T-helper 1 cell treated with Interleukin-12 subunit alpha and Interleukin-12 subunit beta and Interleukin-4 antibody, amounts not matched to agents 30 μg/mL and 1 μg/mL, for 36 hours (primary cell): ENCODE measurements at regions not wholly inside any gene's neighbourhood (a gene's known extent, or its start where the extent isn't known, plus 50 kb on each side); places are given as distances from the start of the nearest gene placed in this dataset.

Experiments
- H3K27ac Mint-ChIP-seq: one replicate; pipeline ENCODE4 v1.8.0; 2021; ENCODE audit warnings: mild to moderate bottlenecking, mixed read lengths
- H3K27me3 Mint-ChIP-seq: one replicate; pipeline ENCODE4 v1.8.0; 2021; ENCODE audit warnings: low read depth, mixed read lengths
- H3K36me3 Mint-ChIP-seq: one replicate; pipeline ENCODE4 v1.8.0; 2021; ENCODE audit warnings: low read depth, mixed read lengths
- H3K4me1 Mint-ChIP-seq: one replicate; pipeline ENCODE4 v1.8.0; 2021; ENCODE audit warnings: low read depth, mixed read lengths
- H3K4me3 Mint-ChIP-seq: one replicate; pipeline ENCODE4 v1.8.0; 2021; ENCODE audit warnings: mild to moderate bottlenecking, moderate library complexity, mixed read lengths
- H3K9me3 Mint-ChIP-seq: one replicate; pipeline ENCODE4 v1.8.0; 2021; ENCODE audit warnings: mixed read lengths

- no peak overlapping the region for H3K4me3 Mint-ChIP-seq
These were observed 72.8 kb upstream of the POU3F3 start for GRCh38 chr2:104781151-104781550.

GRCh38 chr2:104784264-104784663, 69.7 kb upstream of the POU3F3 start:
- Mint-ChIP-seq H3K4me3 (no peak overlapping the region), H3K9me3 (no peaks in the 10 kb centered on the region), H3K36me3 (no peaks in the 10 kb centered on the region), H3K27me3 (no peaks in the 10 kb centered on the region), H3K27ac (no peak overlapping the region), H3K4me1 (peaks cover 2% of the 10 kb centered on the region)

More at GRCh38 chr2:104781151-104781550, 72.8 kb upstream of the POU3F3 start:
- Mint-ChIP-seq H3K27ac (no peak overlapping the region), H3K36me3 (no peaks in the 10 kb centered on the region), H3K9me3 (no peaks in the 10 kb centered on the region), H3K4me1 (peaks cover 2% of the 10 kb centered on the region), H3K27me3 (no peaks in the 10 kb centered on the region)

- Mint-ChIP-seq H3K27ac (no peak overlapping the region), H3K27me3 (no peaks in the 10 kb centered on the region), H3K4me1 (no peaks in the 10 kb centered on the region)
These were observed 67.7 kb upstream of the POU3F3 start for GRCh38 chr2:104786204-104786603.

GRCh38 chr2:104786821-104787220, 67.1 kb upstream of the POU3F3 start:
- no peaks in the 10 kb centered on the region for H3K9me3 Mint-ChIP-seq
- H3K27me3 Mint-ChIP-seq = no peaks in the 10 kb centered on the region
- no peak overlapping the region for H3K4me3 Mint-ChIP-seq
- no peaks in the 10 kb centered on the region for H3K36me3 Mint-ChIP-seq
- H3K27ac Mint-ChIP-seq = no peak overlapping the region
- no peaks in the 10 kb centered on the region for H3K4me1 Mint-ChIP-seq

More at GRCh38 chr2:104786204-104786603, 67.7 kb upstream of the POU3F3 start:
- Mint-ChIP-seq H3K4me3 (no peak overlapping the region), H3K36me3 (no peaks in the 10 kb centered on the region), H3K9me3 (no peaks in the 10 kb centered on the region)

GRCh38 chr2:104787298-104788065, 66.4 kb upstream of the POU3F3 start:
- H3K36me3 Mint-ChIP-seq = no peaks in the 10 kb centered on the region
- no peaks in the 10 kb centered on the region for H3K9me3 Mint-ChIP-seq
- H3K27ac Mint-ChIP-seq = no peak overlapping the region

GRCh38 chr2:104788742-104789455, 65.0 kb upstream of the POU3F3 start:
- Mint-ChIP-seq H3K27ac (no peak overlapping the region), H3K4me1 (no peaks in the 10 kb centered on the region), H3K36me3 (no peaks in the 10 kb centered on the region), H3K27me3 (no peaks in the 10 kb centered on the region), H3K9me3 (no peaks in the 10 kb centered on the region), H3K4me3 (no peak overlapping the region)

More at GRCh38 chr2:104787298-104788065, 66.4 kb upstream of the POU3F3 start:
- Mint-ChIP-seq H3K27me3 (no peaks in the 10 kb centered on the region), H3K4me1 (no peaks in the 10 kb centered on the region), H3K4me3 (no peak overlapping the region)

- Mint-ChIP-seq H3K4me3 (no peak overlapping the region), H3K9me3 (no peaks in the 10 kb centered on the region), H3K36me3 (no peaks in the 10 kb centered on the region), H3K4me1 (no peaks in the 10 kb centered on the region), H3K27me3 (no peaks in the 10 kb centered on the region), H3K27ac (no peak overlapping the region)
These were observed 63.7 kb upstream of the POU3F3 start for GRCh38 chr2:104790100-104790811.

GRCh38 chr2:104790901-104791495, 62.9 kb upstream of the POU3F3 start:
- no peaks in the 10 kb centered on the region for H3K36me3 Mint-ChIP-seq
- no peaks in the 10 kb centered on the region for H3K4me1 Mint-ChIP-seq

GRCh38 chr2:104793966-104794365, 59.9 kb upstream of the POU3F3 start:
- no peaks in the 10 kb centered on the region for H3K9me3 Mint-ChIP-seq
- no peaks in the 10 kb centered on the region for H3K36me3 Mint-ChIP-seq
- H3K4me3 Mint-ChIP-seq = no peak overlapping the region
- H3K27ac Mint-ChIP-seq = no peak overlapping the region
- no peaks in the 10 kb centered on the region for H3K27me3 Mint-ChIP-seq
- H3K4me1 Mint-ChIP-seq = no peaks in the 10 kb centered on the region

More at GRCh38 chr2:104790901-104791495, 62.9 kb upstream of the POU3F3 start:
- H3K27me3 Mint-ChIP-seq = no peaks in the 10 kb centered on the region
- H3K27ac Mint-ChIP-seq = no peak overlapping the region
- H3K4me3 Mint-ChIP-seq = no peak overlapping the region
- H3K9me3 Mint-ChIP-seq = no peaks in the 10 kb centered on the region

GRCh38 chr2:104794441-104794840, 59.5 kb upstream of the POU3F3 start:
- Mint-ChIP-seq H3K4me3 (no peak overlapping the region), H3K9me3 (no peaks in the 10 kb centered on the region), H3K27me3 (no peaks in the 10 kb centered on the region), H3K36me3 (no peaks in the 10 kb centered on the region), H3K4me1 (no peaks in the 10 kb centered on the region), H3K27ac (no peak overlapping the region)
